ENCODE measurements at regions not wholly inside any gene's neighbourhood (a gene's known extent, or its start where the extent isn't known, plus 50 kb on each side); places are given as distances from the start of the nearest gene placed in this dataset.
"Not testable (repeated sequence)": the region's sequence is repeated elsewhere in the genome, so short reads cannot be mapped to it uniquely, and the experiment has no call there.

DNA sequence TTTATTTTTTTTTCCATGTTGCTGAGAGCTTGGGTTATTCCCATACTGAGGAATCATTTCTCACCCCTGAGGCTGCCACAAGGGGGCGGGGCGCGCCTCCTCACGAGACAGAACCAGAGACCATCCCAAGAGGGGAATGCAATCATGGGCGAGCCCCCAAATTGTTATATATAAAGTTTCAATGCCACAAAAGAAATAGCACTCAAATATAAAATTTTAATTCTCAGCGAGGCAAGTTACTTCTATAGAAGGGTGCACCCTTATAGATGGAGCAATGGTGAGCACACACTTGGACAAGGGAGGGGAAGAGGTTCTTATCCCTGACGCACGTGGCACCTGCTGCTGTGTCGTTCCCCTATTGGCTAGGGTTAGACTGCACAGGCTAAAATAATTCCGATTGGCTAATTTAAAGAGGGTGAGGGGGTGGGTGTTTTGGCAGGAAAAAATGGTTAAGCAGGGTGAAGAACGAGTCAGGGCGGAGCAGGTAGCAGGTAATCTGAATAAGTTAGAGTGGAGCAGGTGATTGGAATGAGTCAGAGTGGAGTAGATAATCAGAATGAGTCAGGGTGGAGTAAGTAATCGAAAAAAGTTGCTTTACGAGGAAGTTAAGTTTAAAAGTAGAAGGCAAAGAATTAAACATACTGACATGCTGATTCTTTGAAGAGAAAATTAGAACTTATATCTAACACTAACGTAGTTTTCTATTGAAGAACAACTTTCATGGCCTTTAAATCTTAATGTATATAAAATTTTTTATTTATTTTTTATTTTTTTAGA is 177.5 kb downstream of the MTCL1 start:
- DNase-seq (ENCODE audit: low read depth in 2 of 2), result no peak

DNA sequence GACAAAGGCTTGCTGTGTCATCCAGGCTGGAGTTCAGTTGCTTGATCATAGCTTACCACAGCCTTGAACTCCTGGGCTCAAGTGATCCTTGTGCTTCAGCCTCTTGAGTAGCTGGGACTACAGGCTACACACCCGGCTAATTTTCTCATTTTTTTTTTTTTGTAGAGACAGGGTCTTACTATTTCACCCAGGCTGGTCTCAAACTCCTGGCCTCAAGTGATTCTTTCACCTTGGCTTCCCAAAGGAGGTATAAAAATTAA is 178.0 kb downstream of the MTCL1 start:
- no peak for DNase-seq (ENCODE audit: low read depth in 2 of 2)

DNA sequence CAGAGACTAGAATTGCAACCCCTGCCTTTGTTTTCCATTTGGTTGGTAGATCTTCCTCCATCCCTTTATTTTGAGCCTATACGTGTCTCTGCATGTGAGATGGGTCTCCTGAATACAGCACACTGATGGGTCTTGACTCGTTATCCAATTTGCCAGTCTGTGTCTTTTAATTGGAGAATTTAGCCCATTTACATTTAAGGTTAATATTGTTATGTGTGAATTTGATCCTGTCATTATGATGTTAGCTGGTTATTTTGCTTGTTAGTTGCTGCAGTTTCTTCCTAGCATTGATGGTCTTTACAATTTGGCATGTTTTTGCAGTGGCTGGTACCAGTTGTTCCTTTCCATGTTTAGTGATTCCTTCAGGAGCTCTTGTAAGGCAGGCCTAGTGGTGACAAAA is 182.5 kb downstream of the MTCL1 start:
- not testable (repeated sequence) for DNase-seq (ENCODE audit: low read depth in 2 of 2)

DNA sequence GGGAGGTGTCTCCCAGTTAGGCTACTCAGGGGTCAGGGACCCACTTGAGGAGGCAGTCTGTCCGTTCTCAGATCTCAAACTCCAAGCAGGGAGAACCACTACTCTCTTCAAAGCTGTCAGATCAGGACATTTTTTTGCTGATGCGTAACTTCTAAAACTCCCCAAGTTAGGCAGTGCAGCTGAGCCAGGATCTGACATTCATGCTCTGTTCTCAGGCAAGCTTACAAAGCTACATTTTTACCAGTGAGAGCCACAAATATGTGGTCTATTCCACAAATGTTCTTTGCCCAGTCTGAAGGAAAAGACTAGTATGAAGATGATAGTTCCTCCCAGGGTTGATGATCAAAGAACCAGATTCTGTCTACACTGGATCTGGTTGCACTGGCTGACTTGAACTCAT is 184.1 kb downstream of the MTCL1 start:
- DNase-seq (ENCODE audit: low read depth in 2 of 2), result peak; percentile 18 to 29

DNA sequence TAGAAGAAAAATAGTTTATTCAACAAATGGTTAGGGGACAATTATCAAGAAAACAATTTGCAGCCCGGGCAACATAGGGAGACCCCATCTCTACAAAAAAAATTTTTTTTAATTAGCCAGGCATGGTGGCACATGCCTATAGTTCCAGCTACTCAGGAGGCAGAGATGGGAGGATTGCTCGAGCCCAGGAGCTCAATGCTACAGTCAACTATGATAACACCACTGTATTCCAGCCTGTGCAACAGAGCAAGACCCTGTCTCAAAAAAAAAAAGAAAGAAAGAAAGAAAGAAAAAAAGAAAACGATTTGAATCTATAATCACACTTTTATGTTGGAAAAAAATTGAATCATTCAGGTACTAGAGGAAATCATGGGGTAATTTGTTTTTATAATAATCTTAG is 185.1 kb downstream of the MTCL1 start:
- not testable (repeated sequence) for DNase-seq (ENCODE audit: low read depth in 2 of 2)

DNA sequence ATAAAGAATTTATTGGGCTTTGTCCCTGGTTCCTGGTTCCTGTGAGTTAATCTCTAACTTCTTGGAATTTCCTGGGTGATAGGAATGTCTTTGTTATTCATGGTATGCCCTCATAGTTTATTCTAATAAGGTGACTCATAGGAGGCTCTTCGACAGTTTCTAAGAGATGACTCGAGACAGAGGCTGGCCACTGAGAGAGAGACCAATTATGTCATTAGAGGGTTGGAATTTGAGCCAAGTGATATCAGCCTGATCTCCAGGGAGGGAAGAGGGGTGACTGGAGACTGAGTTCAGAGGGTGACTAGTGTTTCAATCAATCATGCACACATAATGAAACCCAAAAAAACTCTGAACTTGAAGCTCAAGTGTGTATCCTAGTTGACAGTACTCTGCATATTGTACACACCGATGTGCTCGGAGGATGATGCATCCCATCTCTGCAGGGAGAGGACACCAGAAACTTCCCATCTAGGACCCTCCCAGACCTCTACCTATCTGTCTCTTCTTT is 185.7 kb downstream of the MTCL1 start:
- DNase-seq (ENCODE audit: low read depth in 2 of 2), result peak; percentile 86 to 89

DNA sequence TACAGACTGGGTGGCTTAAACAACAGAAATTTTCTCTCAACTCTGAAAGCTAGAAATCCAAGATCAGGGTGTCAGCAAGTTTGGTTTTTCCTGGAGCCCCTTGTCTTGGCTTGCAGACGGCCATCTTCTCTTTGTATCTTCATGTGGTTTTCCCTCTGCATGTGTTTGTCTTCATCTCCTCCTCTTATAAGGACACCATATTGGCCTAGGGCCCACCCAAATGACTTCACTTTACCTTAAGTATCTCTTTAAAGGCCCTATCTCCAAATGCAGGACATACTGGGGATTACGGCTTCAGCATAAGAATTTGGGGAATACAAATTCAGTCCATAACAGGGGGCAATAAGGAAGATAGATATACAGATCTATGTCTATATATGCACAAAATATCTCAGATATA is 187.9 kb downstream of the MTCL1 start:
- no peak for DNase-seq (ENCODE audit: low read depth in 2 of 2)

DNA sequence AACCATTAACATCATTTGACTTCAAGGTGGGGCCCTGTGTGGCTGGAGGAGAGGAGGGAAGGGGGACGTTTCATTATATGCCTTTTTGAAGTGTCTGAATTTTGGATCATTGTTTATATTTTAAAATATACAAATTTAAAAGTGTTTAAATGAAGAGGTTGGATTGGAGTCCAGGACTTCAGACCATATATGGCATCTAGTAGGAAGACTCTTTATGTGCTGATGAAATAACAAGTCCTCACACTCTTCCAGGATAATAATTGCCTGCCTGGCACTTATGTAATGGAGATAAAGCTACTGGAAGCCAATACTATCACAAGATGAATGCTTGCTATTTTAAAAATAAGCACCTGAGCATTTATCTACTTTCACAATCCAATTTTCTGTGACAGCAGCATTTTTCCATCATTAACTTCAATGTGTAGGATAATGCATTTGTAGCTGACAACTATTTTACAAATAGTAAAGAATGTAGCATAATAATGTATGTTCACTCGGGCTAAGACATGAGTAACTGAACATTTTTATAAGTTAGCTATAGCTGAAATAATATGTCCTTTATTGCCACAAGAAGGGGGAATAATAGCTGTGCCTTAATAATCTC is 188.4 kb downstream of the MTCL1 start:
- DNase-seq (ENCODE audit: low read depth in 2 of 2), result no peak

DNA sequence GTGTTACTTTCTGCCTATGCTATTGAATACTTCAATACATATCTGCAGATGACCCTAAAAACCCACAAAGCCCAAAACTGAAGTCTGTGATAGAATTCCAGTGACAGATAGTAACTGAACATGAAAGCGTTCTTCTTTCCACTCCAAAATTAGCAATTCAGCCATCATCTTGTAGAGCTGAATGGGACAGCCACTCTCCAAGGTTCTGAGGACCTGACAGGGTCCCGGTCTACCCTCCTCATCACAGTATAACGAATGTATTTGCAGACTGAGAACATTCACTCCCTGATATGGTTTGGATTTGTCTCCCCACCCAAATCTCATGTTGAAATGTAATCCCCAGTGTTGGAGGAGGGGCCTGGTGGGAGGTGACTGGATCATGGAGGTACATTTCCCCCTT is 189.5 kb downstream of the MTCL1 start:
- DNase-seq (ENCODE audit: low read depth in 2 of 2), result no peak

DNA sequence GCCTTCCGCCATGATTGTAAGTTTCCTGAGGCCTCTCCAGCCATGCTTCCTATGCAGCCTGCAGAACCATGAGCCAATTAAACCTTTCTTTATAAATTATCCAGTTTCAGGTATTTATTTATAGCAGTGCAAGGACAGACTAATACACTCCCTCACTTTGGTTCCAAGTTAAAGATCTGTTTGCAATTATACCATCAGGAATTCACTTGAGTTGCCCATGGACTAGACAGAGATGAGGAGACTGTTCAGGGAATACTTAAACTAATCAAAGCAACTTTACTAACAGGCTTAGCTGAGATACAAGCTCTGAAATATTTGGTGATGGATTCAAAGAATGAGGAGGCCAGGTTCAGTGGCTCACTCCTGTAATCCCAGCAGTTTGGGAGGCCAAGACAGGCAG is 190.0 kb downstream of the MTCL1 start:
- no peak for DNase-seq (ENCODE audit: low read depth in 2 of 2)

DNA sequence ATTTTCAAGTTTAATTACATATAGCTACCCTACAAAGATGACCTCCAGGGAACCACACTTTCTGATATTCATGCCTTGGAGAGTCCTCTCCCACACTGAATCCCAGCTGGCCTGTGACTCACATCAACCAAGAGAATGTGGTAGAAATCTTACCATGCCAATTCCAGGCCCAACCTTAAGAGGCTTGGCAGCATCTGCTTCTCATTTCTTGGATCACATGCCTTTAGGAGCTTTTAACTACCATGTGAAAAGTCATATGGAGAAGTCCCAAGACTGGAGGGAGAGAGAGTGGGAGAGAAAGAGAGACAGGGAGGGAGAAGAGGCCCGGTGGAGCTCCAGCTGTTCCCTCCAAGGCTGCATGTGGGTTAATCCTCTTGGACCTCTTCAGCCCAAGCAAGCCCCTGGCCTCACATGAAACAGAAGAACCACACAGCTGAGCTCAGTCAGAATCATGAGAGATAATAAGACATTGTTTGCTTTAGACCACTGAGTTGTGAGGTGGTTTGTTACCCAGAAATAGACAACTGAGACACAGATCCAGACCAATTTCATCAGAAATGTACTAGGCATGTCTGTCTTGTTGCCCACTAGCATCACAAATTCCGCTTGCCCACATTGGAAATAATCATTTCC is 190.7 kb downstream of the MTCL1 start:
- peak; percentile 67 to 74 for DNase-seq (ENCODE audit: low read depth in 2 of 2)

DNA sequence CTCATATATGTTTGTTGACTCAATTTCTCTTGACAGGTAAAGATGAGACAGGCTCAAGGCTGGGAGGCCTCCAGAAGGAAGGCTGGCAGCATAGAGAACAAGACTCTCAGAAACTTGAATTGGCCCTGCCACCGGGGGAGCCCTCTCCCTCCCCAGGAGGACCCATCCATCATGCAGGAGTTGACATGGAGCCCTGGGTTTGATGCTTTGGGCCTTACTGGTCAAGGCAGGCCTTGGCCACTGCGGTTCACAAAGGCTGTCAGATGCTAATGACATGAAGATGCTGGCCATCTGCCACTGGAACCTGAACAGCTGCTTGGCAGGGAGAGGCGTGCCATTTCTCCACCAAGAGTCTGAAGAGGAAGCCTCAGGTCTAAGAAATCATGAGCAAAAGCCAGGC is 193.6 kb downstream of the MTCL1 start:
- DNase-seq (ENCODE audit: low read depth in 2 of 2), result no peak

DNA sequence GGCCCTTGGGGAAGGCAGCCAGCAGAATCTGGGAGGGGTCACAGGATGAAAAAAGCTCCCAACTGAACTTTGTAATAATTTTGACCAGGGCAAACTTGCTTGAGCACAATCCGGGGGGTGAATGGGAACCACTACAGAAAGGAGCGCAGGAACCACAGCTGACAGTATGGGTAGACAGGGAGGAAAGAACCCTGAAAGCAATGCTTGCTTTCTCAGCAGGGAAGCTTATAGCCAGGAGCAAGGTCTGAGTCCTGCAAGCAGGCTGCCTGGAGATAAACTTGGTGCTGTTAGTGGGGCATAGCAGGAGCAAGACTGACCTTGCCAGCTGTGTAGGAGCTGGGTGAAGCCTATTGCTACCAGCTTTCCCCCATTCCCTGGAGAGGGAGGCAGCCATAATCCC is 195.2 kb downstream of the MTCL1 start:
- DNase-seq (ENCODE audit: low read depth in 2 of 2), result no peak

DNA sequence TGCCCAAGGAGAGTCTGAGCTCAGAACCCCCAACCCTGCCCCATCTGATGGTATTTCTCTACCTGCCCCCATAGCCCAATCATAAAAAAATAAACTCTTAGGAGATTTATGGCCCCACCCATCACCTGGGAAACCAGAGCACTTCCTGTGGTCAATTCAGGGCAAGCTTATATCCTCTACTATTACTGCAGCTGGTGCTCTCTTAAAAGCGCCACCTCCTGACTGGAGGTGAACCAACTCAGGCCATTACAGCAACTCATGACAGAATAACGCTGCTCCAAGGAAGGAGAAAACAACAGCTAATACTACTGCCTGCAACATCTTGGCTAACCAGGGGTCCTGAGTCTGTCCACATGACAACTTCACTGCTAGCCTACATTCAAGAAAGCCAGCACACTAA is 195.7 kb downstream of the MTCL1 start:
- DNase-seq (ENCODE audit: low read depth in 2 of 2), result no peak

DNA sequence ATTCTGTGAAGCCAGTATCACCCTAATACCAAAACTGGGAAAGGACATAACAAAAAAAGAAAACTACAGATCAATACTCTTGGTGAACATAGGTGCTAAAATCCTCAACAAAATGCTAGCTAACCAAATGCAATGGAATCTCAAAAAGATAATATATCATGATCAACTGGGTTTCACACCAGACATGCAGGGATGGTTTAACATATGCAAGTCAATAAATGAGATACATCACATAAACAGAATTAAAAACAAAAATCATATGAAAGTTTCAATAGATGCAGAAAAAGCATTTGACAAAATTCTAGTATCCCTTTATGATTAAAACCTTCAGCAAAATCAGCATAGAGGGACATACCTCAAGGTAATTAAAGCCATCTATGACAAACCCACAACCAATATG is 198.2 kb upstream of the NDUFV2 start:
- DNase-seq (ENCODE audit: low read depth in 2 of 2), result no peak

DNA sequence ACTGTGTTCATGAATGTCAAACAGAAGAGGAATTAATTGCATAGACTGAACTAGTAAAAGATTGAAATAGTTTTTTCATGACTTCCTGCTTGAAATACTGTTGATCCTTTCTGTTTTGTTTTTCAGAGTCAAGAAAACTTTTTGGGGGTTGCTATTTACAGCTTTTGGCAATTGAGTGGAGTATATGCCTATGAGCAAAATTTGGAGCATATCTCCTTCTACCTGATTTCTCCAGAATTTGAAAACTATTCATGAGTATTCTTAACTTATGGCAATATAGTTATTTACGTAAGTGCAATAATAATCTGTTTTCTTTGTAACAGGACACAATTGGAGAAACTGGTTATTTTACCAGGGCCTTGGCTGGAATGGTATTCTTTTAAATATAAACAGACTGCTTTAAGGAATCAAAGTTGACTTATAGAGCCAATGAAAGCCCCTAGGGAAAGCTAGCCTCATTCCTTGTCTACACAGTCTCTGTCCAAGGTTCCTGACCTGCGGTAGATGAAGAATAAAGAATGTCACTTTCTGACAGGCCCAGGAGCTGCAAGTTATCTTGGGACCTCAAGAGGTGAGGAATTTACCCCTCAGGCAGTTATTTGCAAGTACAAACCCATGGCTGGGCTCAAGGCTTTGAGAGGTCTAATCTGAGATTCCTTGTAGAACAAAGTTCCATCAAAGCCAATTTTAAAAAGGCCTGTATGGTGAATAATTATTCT is 193.5 kb upstream of the NDUFV2 start:
- no peak for DNase-seq (ENCODE audit: low read depth in 2 of 2)

DNA sequence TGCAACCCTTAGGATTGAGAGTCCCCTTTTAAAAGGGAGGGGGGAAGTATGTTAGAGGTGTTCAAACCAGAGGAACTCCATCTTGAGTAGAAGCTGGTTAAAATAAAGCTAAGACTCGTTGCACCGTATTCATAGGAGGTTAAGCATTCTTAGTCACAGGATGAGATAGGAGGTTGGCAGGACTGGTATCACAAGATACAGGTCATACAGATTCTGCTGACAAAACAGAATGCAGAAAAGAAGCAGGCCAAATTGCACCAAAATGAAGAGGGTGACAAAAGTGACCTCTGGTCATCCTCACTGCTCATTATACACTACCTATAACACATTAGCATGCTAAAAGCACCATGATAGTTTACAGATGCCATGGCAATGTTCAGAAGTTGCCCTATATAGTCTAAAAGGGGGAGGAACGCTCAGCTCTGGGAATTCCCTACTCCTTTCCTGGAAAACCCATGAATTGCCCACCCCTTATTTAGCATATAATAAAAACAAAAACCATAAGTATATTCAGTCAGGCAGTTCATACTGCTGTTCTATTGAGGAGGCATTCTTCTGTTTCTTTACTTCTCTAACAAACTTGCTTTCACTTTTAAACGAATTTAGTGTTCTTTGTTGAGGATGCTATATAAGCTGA is 192.2 kb upstream of the NDUFV2 start:
- DNase-seq (ENCODE audit: low read depth in 2 of 2), result no peak

DNA sequence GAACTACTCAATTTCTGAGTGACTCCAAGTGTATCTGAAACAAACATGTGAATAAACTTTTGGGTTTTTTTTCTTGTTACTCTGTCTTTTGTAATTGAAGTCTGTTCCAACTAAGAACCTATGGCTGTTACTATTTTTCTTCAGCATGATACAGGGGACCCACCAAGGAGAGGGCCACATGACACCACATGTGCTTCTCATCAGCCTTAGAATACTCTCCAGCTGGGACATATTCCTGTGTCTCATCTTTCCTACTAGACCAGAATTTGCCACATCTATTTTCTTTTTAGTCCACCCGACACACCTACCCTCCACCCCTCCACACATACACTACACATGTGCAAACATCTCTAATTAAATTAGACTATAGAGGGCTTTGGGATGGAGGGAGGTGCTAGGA is 191.7 kb upstream of the NDUFV2 start:
- no peak for DNase-seq (ENCODE audit: low read depth in 2 of 2)

DNA sequence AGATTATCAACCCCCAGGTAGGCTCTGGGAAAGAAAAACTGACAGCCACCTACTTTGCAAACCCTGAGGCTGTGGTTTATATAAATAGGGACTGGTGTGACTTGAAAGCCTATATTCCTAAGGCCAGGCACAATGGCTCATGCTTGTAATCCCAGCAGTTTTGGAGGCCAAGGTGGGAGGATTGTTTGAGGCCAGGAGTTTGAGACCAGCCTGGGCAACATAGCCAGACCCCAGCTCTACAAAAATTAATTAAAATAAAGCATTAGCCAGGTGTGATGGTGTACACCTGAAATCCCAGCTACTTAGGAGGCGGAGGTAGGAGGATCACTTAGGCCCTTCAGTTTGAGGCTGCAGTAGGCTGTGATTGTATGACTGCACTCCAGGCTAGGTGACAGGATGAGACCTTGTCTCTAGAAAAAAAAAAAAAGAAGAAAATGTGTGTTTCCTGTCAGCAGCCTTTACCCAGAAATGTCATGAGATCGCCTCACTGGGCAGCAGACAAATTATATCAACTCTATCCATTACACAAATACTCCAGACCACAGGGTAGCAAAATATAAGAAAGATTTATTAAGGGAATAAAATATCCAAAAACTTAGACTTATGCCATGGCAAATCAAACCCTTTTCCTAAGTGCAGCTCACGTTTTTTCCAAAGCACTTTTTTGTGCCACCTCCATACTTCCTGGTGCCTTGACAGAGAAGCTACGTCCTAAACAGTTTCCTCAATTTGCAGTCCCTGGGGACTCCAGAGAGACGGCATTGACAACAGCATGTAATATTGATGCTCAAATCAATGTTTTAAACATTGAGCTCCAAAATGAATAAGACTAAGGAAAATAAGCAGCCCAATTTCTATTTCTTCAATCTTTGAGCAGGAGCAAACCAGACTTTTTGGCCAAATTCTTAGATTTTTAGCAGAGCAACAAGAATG is 190.8 kb upstream of the NDUFV2 start:
- no peak for DNase-seq (ENCODE audit: low read depth in 2 of 2)

DNA sequence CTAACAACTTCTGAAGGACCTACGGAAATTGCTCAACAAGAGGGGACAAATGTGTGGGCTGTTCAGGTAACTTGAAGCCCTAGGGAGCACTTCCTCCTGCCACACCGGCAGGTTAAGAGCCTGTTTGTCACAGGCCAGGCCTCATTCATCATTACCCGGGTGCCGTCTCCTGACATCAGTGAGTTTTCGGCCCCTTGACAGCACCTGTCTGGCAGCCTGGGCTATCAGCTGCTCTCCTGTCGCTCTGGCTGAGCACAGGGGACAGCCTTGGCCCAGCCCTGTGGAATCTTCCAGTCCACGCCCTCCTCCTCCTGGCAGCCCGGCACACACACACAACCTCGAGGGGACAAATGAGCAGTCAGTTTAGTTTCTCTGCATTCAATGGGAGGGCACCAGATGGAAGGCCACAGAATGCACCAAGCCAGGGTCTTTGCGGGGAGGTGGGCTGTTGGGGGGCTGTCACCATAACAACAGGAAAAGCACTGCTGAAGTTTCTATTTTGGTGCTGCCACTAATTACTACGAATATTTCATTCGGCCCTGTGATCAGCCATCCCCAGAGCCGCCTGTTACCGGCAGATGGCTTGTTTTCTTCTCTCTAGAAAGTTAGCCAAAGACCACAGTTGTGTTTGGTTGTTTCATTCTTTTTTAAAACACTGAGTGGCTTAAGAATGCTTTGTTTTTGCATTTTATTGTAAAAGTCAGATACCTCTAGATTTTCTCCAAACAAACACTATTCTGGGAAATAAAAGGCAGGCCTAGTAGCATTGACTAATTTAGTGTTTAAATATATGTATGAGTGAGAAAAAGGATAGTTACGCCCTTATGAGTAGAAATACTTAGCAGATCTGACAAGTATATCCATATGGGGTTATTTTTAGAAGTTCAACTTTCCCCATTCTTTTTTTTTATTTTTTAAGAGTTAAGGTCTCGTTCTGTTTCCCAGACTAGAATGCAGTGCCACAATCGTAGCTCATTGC is 189.9 kb upstream of the NDUFV2 start:
- no peak for DNase-seq (ENCODE audit: low read depth in 2 of 2)

All from fibroblast of skin of left biceps (primary cell).